Transverse colon (tissue), 4 donors: ENCODE measurements at regions not wholly inside any gene's neighbourhood (a gene's known extent, or its start where the extent isn't known, plus 50 kb on each side); places are given as distances from the start of the nearest gene placed in this dataset.

ENCODE experiments used
- DNase-seq: peaks from one replicate; pipeline ENCODE4 v3.0.0-alpha.2; 2019
- H3K27ac ChIP-seq, 4 donors: fragments of 200-600 bp; sonication (generic); 2 replicates each; pipeline ENCODE4 v1.5.1; 2016 to 2018; ENCODE audit warnings: inconsistent platforms in 4 of 4
- H3K27me3 ChIP-seq: fragments of 200-600 bp; sonication (generic); 2 replicates; pipeline ENCODE4 v1.5.1; 2017; ENCODE audit warnings: inconsistent platforms
- H3K36me3 ChIP-seq, 4 donors: fragments of 200-600 bp; sonication (generic); 2 replicates each; pipeline ENCODE4 v1.5.1; 2017 to 2019; ENCODE audit warnings: inconsistent platforms in 4 of 4
- H3K4me1 ChIP-seq, 4 donors: fragments of 200-600 bp; sonication (generic); 2 replicates each; pipeline ENCODE4 v1.5.1; 2017 to 2020; ENCODE audit warnings: inconsistent platforms in 4 of 4
- H3K4me3 ChIP-seq, 4 donors: fragments of 200-600 bp; sonication (generic); 1 replicate in 1 of 4; 2 replicates in 3 of 4; pipeline versions ENCODE4 v1.5.1 to v1.6.1; 2017 to 2019; ENCODE audit warnings: inconsistent platforms in 4 of 4
- H3K9me3 ChIP-seq, 2 donors: fragments of 200-600 bp; sonication (generic); 2 replicates each; pipeline ENCODE4 v1.5.1; 2017 to 2019; ENCODE audit warnings: inconsistent platforms in 2 of 2
- EP300 ChIP-seq: sonication (generic); formaldehyde crosslinking; IDR thresholded peaks from one replicate; pipeline ENCODE4 v1.6.1; 2017; ENCODE audit warnings: antibody characterized with exemption, low read depth
- POLR2A ChIP-seq: fragments of 450-650 bp; IDR thresholded peaks from one replicate; pipeline ENCODE4 v1.6.1; 2016; ENCODE audit warnings: antibody characterized with exemption, mild to moderate bottlenecking, moderate library complexity
- POLR2AphosphoS5 ChIP-seq, 3 donors: sonication (generic); formaldehyde crosslinking; IDR thresholded peaks; one replicate each; pipeline ENCODE4 v1.6.1; 2016; ENCODE audit warnings: antibody characterized with exemption in 3 of 3
- WGBS, 2 donors: methylation state at CpG; one replicate each; pipeline ENCODE4 v1.1.5; 2018; ENCODE audit warnings: low coverage in 1 of 2; 5-methylcytosine and 5-hydroxymethylcytosine counted together
- in situ Hi-C, 4 donors: fragments of 200-750 bp; cut with MboI; loops; one replicate each; pipeline versions ENCODE4 v1.15.0 to v1.15.1; 2017; ENCODE audit warnings: low sequenced_read_pairs in 3 of 4, low pct_ligation_motif_present in 1 of 4, low pct_unique_long_range_greater_than_20kb in 1 of 4
- intact Hi-C: fragments of 100-400 bp; cut with DNase I; formaldehyde crosslinking; loops from one replicate; pipeline ENCODE4 v1.15.1; 2023; ENCODE audit warnings: low total_unique reads
- TF ChIP-seq, protein P1 (sequence below), 5 experiments: fragments of 200-600 bp in 3 of 5; fragments of 450-650 bp in 2 of 5; sonication (generic) in 3 of 5; IDR thresholded peaks; 1 replicate in 2 of 5; 2 replicates in 3 of 5; pipeline ENCODE4 v1.5.1; 2016 to 2017; ENCODE audit warnings: antibody characterized with exemption in 5 of 5, inconsistent platforms in 3 of 5, mild to moderate bottlenecking in 2 of 5, moderate library complexity in 1 of 5

DNA sequence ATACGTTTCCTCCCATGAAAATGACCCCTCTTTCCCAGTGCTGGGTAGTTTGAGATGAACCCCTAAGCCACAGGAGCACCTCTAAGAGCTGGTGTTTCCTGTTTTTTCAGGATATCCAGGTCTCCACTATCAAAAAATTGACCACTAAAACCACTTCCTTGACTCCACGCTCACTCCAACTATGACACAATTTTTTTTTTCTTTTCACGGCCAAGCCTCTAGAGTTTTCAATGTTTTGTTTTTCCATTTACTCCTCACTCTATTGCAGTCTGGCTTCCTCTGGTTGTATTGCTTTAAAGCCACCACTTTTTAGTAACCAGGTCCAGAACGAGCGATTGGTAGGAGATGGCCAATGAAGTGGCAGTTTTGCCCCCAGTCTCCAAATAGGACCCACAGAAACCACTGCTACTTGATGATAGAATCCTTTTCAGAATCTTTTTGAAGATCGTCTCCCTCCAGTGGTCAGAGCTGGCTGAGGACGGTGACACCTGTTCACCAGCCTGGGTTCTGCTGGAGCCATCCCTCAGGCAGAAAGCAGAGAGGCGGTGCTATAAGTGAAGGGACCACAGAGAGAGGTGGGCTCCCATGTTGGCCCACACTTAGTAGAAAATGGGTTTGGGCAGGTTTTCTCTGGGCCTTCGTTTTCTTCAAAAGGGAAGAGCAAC, 454.4 kb downstream of the VRK1 start:
- H3K4me3 ChIP-seq: no peak overlapping the region
- H3K9me3 ChIP-seq: no peaks in the 10 kb centered on the region
- intact Hi-C loops (no loop called here), in situ Hi-C loops (no loop called here)
- no peaks in the 10 kb centered on the region for H3K36me3 ChIP-seq
- no peak for DNase-seq
- H3K27me3 ChIP-seq: no peaks in the 10 kb centered on the region
- TF ChIP-seq POLR2AphosphoS5 (IDR thresholded peaks at IDR 0.05) (no peak), POLR2A (no peak), EP300 (no peak)
- TF ChIP-seq, protein P1, sequence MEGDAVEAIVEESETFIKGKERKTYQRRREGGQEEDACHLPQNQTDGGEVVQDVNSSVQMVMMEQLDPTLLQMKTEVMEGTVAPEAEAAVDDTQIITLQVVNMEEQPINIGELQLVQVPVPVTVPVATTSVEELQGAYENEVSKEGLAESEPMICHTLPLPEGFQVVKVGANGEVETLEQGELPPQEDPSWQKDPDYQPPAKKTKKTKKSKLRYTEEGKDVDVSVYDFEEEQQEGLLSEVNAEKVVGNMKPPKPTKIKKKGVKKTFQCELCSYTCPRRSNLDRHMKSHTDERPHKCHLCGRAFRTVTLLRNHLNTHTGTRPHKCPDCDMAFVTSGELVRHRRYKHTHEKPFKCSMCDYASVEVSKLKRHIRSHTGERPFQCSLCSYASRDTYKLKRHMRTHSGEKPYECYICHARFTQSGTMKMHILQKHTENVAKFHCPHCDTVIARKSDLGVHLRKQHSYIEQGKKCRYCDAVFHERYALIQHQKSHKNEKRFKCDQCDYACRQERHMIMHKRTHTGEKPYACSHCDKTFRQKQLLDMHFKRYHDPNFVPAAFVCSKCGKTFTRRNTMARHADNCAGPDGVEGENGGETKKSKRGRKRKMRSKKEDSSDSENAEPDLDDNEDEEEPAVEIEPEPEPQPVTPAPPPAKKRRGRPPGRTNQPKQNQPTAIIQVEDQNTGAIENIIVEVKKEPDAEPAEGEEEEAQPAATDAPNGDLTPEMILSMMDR (IDR thresholded peaks at IDR 0.05): no peak
- WGBS, 2 donors: 44 to 64% methylated on average over 6 to 9 of the region's 9 CpGs
- no peaks in the 10 kb centered on the region for H3K4me1 ChIP-seq
- H3K27ac ChIP-seq: no peak overlapping the region

DNA sequence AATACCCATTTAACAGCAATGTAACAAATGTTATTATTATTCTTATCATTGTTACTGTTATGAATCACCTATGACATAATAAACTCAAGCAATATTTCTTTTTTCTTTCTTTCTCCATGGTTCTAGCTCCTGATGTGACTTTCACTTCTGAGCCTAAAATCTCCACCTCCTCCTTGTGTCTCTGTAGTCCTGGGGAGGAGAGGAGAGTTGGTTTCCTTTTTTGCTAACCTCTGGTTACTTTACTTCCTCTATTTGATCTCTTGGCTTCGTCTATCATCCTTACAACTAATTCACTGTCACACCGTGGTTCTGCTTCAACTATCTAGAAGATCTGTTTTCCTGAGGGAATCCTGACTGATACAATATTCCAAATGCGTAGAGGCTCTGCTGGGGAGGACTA, 456.6 kb downstream of the VRK1 start:
- intact Hi-C loops (no loop called here), in situ Hi-C loops (no loop called here)
- H3K36me3 ChIP-seq: no peaks in the 10 kb centered on the region
- no peaks in the 10 kb centered on the region for H3K9me3 ChIP-seq
- no peak overlapping the region for H3K4me3 ChIP-seq
- H3K27ac ChIP-seq: no peak overlapping the region
- DNase-seq: no peak
- WGBS, 2 donors: 39 to 54% methylated on average over 3 of the region's 3 CpGs
- TF ChIP-seq POLR2A (no peak), POLR2AphosphoS5 (IDR thresholded peaks at IDR 0.05) (no peak), EP300 (no peak)
- TF ChIP-seq, protein P1 (IDR thresholded peaks at IDR 0.05): no peak
- no peaks in the 10 kb centered on the region for H3K27me3 ChIP-seq
- no peaks in the 10 kb centered on the region for H3K4me1 ChIP-seq

DNA sequence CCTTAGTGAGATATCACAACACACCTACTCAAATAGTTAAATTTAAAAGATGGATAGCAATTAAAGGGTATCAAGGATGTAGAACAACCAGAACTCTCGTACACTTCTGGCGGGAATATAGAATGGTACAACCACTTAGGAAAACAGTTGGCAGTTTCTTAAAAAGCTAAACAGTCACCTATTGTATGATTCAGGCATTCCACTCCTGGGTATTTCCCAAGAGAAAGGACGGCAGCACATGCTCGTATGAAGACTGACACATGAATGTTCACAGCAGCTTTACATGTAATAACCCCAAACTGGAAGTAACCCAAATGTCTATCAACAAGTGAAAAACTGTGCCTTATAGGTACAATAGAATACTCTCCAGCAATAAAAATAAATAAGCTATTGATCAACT, 465.2 kb downstream of the VRK1 start:
- H3K27me3 ChIP-seq: no peaks in the 10 kb centered on the region
- H3K36me3 ChIP-seq: no peaks in the 10 kb centered on the region
- intact Hi-C loops: no loop called here
- 80 to 85% methylated on average over 2 to 4 of the region's 4 CpGs for WGBS, 2 donors
- H3K9me3 ChIP-seq: no peaks in the 10 kb centered on the region
- H3K4me3 ChIP-seq: no peak overlapping the region
- DNase-seq: no peak
- no peak overlapping the region for H3K27ac ChIP-seq
- in situ Hi-C loops: no loop called here
- no peak for TF ChIP-seq POLR2AphosphoS5 (IDR thresholded peaks at IDR 0.05)
- TF ChIP-seq, protein P1 (IDR thresholded peaks at IDR 0.05): no peak
- no peak for TF ChIP-seq EP300
- TF ChIP-seq POLR2A: no peak
- H3K4me1 ChIP-seq: no peaks in the 10 kb centered on the region

DNA sequence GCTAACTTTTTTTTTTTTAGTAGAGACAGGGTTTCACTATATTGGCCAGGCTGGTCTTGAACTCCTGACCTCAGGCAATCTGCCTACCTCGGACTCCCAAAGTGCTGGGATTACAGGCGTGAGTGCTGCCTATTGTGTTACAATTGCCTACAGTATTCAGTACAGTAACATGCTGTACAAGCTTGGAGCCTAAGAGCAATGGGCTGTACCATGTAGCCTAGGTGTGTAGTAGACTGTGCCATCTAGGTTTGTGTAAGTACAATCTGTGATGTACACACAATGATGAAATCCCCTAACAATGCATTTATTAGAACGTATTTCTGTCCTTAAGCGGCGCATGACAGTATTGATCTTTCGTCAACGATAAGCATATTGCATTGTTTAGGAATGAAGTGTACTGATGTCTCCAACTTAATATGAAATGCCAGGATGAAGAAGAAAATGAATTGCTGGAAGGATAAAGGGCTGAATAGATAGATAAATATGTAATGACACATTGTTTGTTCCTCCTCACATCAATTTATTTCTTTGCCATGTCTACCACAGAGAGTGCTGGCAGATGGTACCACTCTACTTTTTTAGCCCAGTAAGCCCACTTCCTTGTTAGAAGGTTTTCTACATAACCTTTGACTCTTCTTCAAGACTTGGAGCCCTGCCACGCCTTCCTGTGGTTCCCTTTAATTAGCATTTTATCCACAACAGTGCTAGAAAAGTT, 467.5 kb downstream of the VRK1 start:
- Histone ChIP-seq H3K4me1 (no peaks in the 10 kb centered on the region), H3K9me3 (no peaks in the 10 kb centered on the region), H3K27ac (no peak overlapping the region), H3K4me3 (no peak overlapping the region), H3K27me3 (no peaks in the 10 kb centered on the region), H3K36me3 (no peaks in the 10 kb centered on the region)
- no peak for TF ChIP-seq POLR2AphosphoS5 (IDR thresholded peaks at IDR 0.05)
- TF ChIP-seq, protein P1 (IDR thresholded peaks at IDR 0.05): no peak
- TF ChIP-seq EP300: no peak
- TF ChIP-seq POLR2A: no peak
- intact Hi-C loops: no loop called here
- in situ Hi-C loops: no loop called here
- DNase-seq: no peak
- 82 to 85% methylated on average over 6 to 8 of the region's 8 CpGs for WGBS, 2 donors
